Mesendoderm (in vitro differentiated cells): ENCODE measurements at regions not wholly inside any gene's neighbourhood (a gene's known extent, or its start where the extent isn't known, plus 50 kb on each side); places are given as distances from the start of the nearest gene placed in this dataset.
"Not testable (repeated sequence)": the region's sequence is repeated elsewhere in the genome, so short reads cannot be mapped to it uniquely, and the experiment has no call there.

Source experiments
- DNase-seq: peaks from one replicate; pipeline ENCODE4 v3.0.0; 2013
- H2AK5ac ChIP-seq: 2 replicates; pipeline ENCODE4 v1.6.1; 2013; ENCODE audit warnings: low read length, inconsistent platforms
- H2BK120ac ChIP-seq: 2 replicates; pipeline ENCODE4 v1.6.1; 2013; ENCODE audit warnings: low read depth, mild to moderate bottlenecking, low read length, moderate library complexity, mixed read lengths
- H2BK15ac ChIP-seq: replicated peaks from 2 replicates; pipeline ENCODE4 v1.6.1; 2013; ENCODE audit warnings: low read depth, mild to moderate bottlenecking, moderate library complexity
- H2BK5ac ChIP-seq: 2 replicates; pipeline ENCODE4 v1.6.1; 2013; ENCODE audit warnings: low read length, inconsistent platforms
- H3K18ac ChIP-seq: 2 replicates; pipeline ENCODE4 v1.6.1; 2013; ENCODE audit warnings: mild to moderate bottlenecking, low read length, mixed read lengths
- H3K23ac ChIP-seq: one replicate; pipeline ENCODE4 v1.6.1; 2013; ENCODE audit warnings: low read length
- H3K27ac ChIP-seq: 2 replicates; pipeline ENCODE4 v1.5.1; 2013; ENCODE audit warnings: low read depth, mild to moderate bottlenecking, inconsistent platforms, low read length, moderate library complexity
- H3K27me3 ChIP-seq: 2 replicates; pipeline ENCODE4 v1.6.1; 2013; ENCODE audit warnings: low read length, control low read depth, mild to moderate bottlenecking, inconsistent platforms; ENCODE audit not compliant: insufficient read depth, poor library complexity
- H3K36me3 ChIP-seq: 2 replicates; pipeline ENCODE4 v1.6.1; 2013; ENCODE audit warnings: low read length, inconsistent platforms; ENCODE audit not compliant: control insufficient read depth, insufficient read depth
- H3K4ac ChIP-seq: one replicate; pipeline ENCODE4 v1.6.1; 2013; ENCODE audit warnings: low read depth, mild to moderate bottlenecking, low read length, moderate library complexity
- H3K4me1 ChIP-seq: 2 replicates; pipeline ENCODE4 v1.6.1; 2013; ENCODE audit warnings: low read depth, low read length, inconsistent platforms; ENCODE audit not compliant: control insufficient read depth
- H3K4me2 ChIP-seq: 2 replicates; pipeline ENCODE4 v1.6.1; 2013; ENCODE audit warnings: low read length
- H3K4me3 ChIP-seq: 2 replicates; pipeline ENCODE4 v1.5.1; 2013; ENCODE audit warnings: mild to moderate bottlenecking, low read length
- H3K56ac ChIP-seq: one replicate; pipeline ENCODE4 v1.6.1; 2013; ENCODE audit warnings: low read length
- H3K79me1 ChIP-seq: 2 replicates; pipeline ENCODE4 v1.6.1; 2013; ENCODE audit warnings: low read length, inconsistent platforms
- H3K79me2 ChIP-seq: 2 replicates; pipeline ENCODE4 v1.6.1; 2013; ENCODE audit warnings: mild to moderate bottlenecking, low read length; ENCODE audit not compliant: control insufficient read depth, insufficient read depth
- H3K9ac ChIP-seq: 2 replicates; pipeline ENCODE4 v1.6.1; 2013; ENCODE audit warnings: low read length, inconsistent platforms
- H4K5ac ChIP-seq: one replicate; pipeline ENCODE4 v1.6.1; 2013; ENCODE audit warnings: low read length
- H4K8ac ChIP-seq: one replicate; pipeline ENCODE4 v1.6.1; 2013; ENCODE audit warnings: low read depth, mild to moderate bottlenecking, control low read depth, low read length, moderate library complexity
- WGBS: extraction: QIAGEN DNeasy Blood & Tissue Kit; methylation state at CpG from one replicate; pipeline ENCODE4 v1.1.7; 2013; ENCODE audit warnings: low lambda C conversion rate, missing lambda C conversion rate; ENCODE audit not compliant: insufficient coverage; ENCODE audit errors: extremely low coverage; 5-methylcytosine and 5-hydroxymethylcytosine counted together

DNA sequence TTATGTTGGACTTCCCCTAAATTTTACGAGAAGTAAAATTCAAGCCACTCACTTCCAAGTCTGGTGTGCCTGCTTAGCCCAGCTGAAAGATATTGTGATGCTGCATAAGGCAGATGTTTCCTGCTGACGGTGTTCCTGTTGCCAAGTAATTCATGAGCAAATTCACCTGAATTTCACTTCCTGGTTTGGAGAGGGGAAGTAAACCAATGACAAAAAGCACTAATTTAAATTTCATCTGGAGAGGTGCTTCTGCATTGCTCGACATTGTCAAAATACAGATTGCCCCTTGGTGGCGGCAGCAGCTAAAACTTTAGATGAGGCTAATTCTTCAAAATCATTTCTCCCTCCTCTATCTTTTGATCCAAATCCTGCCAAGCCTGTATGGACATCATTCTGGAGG lies 281.1 kb downstream of the AACS start:
- Histone ChIP-seq H4K5ac (no peak overlapping the region), H3K4me1 (no peaks in the 10 kb centered on the region), H3K36me3 (no peaks in the 10 kb centered on the region), H3K23ac (no peak overlapping the region), H3K56ac (no peak overlapping the region), H3K4me3 (no peak overlapping the region), H2BK15ac (no peak overlapping the region), H3K4ac (no peak overlapping the region), H4K8ac (no peak overlapping the region), H3K9ac (no peak overlapping the region), H2BK120ac (no peak overlapping the region), H3K79me1 (no peaks in the 10 kb centered on the region), H3K27me3 (no peaks in the 10 kb centered on the region), H3K18ac (no peak overlapping the region), H3K27ac (no peak overlapping the region), H2BK5ac (no peak overlapping the region), H2AK5ac (no peak overlapping the region), H3K79me2 (no peaks in the 10 kb centered on the region), H3K4me2 (no peak overlapping the region)
- peak; percentile 43 for DNase-seq
- no CpG with 5 or more reads among the region's 4 CpGs for WGBS

DNA sequence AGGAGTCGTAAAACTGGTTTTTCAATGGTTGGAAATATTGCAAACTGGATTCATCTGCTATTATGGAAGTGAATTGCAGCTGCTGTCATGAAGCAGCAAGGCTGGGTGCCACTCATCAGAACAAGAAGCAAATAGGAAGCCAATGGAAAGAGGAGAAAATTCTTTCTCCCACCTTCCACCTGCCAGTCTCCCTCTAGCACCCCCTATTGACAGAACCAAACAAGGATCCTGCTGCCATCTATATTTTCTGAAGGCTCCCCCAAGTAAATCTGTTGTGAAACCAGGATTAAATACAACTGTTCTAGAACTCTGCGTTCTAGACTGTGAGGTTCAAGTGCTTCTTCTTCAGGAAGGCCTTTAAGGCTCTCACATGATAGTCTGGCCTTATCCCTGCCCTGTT lies 286.6 kb downstream of the AACS start:
- WGBS = no CpG with 5 or more reads among the region's 2 CpGs

DNA sequence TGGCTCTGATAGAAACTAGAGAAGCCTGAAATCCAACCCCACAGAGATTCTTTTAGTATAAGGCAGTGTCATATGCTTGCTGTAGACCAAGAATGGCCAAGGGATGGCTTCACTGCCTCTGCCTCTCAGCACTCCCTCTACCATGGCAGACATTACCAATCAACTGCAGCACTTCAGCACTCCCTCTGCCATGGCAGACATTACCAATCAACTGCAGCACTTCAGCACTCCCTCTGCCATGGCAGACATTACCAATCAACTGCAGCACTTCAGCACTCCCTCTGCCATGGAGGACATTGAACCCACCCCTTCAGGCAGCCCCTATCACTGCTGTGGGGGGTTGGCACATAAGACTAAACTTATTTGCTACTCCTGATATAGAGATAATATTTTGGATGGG lies 287.8 kb downstream of the AACS start:
- not testable (repeated sequence) for H3K18ac ChIP-seq, H2BK120ac ChIP-seq, H4K8ac ChIP-seq, H3K36me3 ChIP-seq, H3K9ac ChIP-seq, H3K79me1 ChIP-seq, H2BK15ac ChIP-seq, H2BK5ac ChIP-seq, H3K23ac ChIP-seq, H3K4me3 ChIP-seq, H4K5ac ChIP-seq, H3K27ac ChIP-seq, H3K4me2 ChIP-seq, H3K27me3 ChIP-seq, H3K79me2 ChIP-seq, H2AK5ac ChIP-seq, H3K56ac ChIP-seq, H3K4ac ChIP-seq, H3K4me1 ChIP-seq
- peak; percentile 21 for DNase-seq

More for the DNA sequence above, 286.6 kb downstream of the AACS start:
- Histone ChIP-seq H2BK120ac (no peak overlapping the region), H3K9ac (no peak overlapping the region), H3K4me2 (no peak overlapping the region), H2BK15ac (no peak overlapping the region), H3K23ac (no peak overlapping the region), H3K4me3 (no peak overlapping the region), H3K4me1 (no peaks in the 10 kb centered on the region), H4K8ac (no peak overlapping the region), H3K79me2 (no peaks in the 10 kb centered on the region), H3K4ac (no peak overlapping the region), H3K27ac (no peak overlapping the region), H4K5ac (no peak overlapping the region), H3K27me3 (no peaks in the 10 kb centered on the region), H3K56ac (no peak overlapping the region), H2AK5ac (no peak overlapping the region), H3K18ac (no peak overlapping the region), H3K79me1 (no peaks in the 10 kb centered on the region), H2BK5ac (no peak overlapping the region), H3K36me3 (no peaks in the 10 kb centered on the region)
- DNase-seq = peak; percentile 9

DNA sequence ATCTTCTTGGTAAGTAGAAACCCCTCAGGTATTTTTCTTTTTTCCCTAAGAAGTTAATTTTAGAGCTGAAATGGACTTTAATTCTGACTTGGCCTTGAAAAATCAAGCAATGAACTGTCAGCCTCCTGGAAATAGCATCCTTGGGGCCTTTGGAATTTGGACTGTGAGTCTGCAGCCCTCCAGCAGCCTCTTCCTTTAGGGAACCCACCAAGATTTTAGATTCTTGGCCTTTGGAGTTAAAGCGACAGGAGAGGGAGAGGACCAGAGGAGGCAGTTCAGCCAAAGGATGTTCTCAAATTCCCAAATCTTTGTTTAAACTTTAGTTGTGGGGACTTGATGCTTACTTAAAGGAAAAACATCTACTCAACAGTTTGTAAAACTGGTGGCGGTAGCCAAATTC lies 288.6 kb downstream of the AACS start:
- H4K8ac ChIP-seq = no peak overlapping the region

DNA sequence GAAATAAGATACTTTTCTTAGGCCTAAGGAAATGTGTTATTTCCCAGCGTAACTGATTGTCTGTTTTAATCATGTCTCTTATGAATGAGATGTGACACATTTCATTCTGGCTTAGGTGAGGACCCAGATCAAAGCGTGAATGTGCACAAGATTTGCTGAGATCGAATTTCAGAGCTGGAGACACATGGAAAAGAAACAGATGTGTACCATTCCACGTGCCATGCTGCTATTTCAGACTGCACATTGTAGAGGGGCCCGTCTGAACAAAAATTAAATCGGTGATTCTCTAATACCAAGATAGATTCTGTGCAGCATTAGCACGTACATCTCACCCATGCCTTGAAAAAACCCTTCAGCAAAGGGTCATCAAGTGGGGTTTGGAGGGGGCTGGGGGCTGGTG lies 290.4 kb downstream of the AACS start:
- H3K79me2 ChIP-seq = no peaks in the 10 kb centered on the region
- H3K9ac ChIP-seq = no peak overlapping the region
- no peak overlapping the region for H2BK120ac ChIP-seq
- H2BK5ac ChIP-seq = no peak overlapping the region
- DNase-seq = no peak
- no peak overlapping the region for H2BK15ac ChIP-seq
- H3K27me3 ChIP-seq = no peaks in the 10 kb centered on the region
- no peaks in the 10 kb centered on the region for H3K79me1 ChIP-seq
- no peaks in the 10 kb centered on the region for H3K4me1 ChIP-seq
- no peaks in the 10 kb centered on the region for H3K36me3 ChIP-seq
- no peak overlapping the region for H3K27ac ChIP-seq
- H3K4ac ChIP-seq = no peak overlapping the region
- no peak overlapping the region for H3K4me2 ChIP-seq
- H2AK5ac ChIP-seq = no peak overlapping the region
- no peak overlapping the region for H4K5ac ChIP-seq
- no peak overlapping the region for H4K8ac ChIP-seq
- WGBS = no CpG with 5 or more reads among the region's 7 CpGs
- H3K4me3 ChIP-seq = no peak overlapping the region
- no peak overlapping the region for H3K56ac ChIP-seq
- H3K23ac ChIP-seq = no peak overlapping the region
- H3K18ac ChIP-seq = no peak overlapping the region

More for the DNA sequence above, 288.6 kb downstream of the AACS start:
- Histone ChIP-seq H3K36me3 (no peaks in the 10 kb centered on the region), H3K23ac (no peak overlapping the region), H3K18ac (no peak overlapping the region), H3K56ac (no peak overlapping the region), H3K27ac (no peak overlapping the region), H3K4me3 (no peak overlapping the region), H2AK5ac (no peak overlapping the region), H2BK15ac (no peak overlapping the region), H3K27me3 (no peaks in the 10 kb centered on the region), H3K4ac (no peak overlapping the region), H3K4me2 (no peak overlapping the region), H4K5ac (no peak overlapping the region), H3K9ac (no peak overlapping the region), H3K79me1 (no peaks in the 10 kb centered on the region), H3K79me2 (no peaks in the 10 kb centered on the region), H3K4me1 (no peaks in the 10 kb centered on the region), H2BK5ac (no peak overlapping the region), H2BK120ac (no peak overlapping the region)
- WGBS = no CpG with 5 or more reads among the region's 2 CpGs
- no peak for DNase-seq

DNA sequence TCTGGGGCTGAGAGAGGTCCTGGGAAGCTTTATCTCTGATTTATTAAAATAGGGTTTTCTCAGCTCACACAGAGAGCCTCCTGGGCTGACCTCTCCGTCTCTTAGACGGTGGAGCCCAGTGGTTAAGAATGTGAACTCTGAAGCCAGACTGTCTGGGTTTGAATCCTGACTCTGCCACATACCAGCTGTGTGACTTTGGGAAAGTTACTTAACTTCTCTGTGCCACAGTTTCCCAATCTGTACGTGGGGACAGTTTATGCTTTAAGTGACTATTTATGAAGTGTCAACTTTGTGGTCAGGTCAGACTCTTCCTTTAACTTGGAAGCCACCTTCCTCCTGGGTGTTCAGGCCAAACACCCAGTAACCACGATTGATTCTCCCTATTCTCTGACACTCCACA lies 290.9 kb downstream of the AACS start:
- no CpG with 5 or more reads among the region's 4 CpGs for WGBS
- Histone ChIP-seq H4K8ac (no peak overlapping the region), H3K9ac (no peak overlapping the region)

More for the DNA sequence above, 290.9 kb downstream of the AACS start:
- Histone ChIP-seq H3K36me3 (no peaks in the 10 kb centered on the region), H3K4ac (no peak overlapping the region), H2BK15ac (no peak overlapping the region), H3K4me1 (no peaks in the 10 kb centered on the region), H3K79me2 (no peaks in the 10 kb centered on the region), H3K27me3 (no peaks in the 10 kb centered on the region), H3K23ac (no peak overlapping the region), H3K4me3 (no peak overlapping the region), H3K18ac (no peak overlapping the region), H3K79me1 (no peaks in the 10 kb centered on the region), H3K4me2 (no peak overlapping the region), H3K56ac (no peak overlapping the region), H2AK5ac (no peak overlapping the region), H2BK5ac (no peak overlapping the region), H4K5ac (no peak overlapping the region), H3K27ac (no peak overlapping the region), H2BK120ac (no peak overlapping the region)
- DNase-seq = no peak
